Left lung (tissue), 4 donors: ENCODE measurements at regions not wholly inside any gene's neighbourhood (a gene's known extent, or its start where the extent isn't known, plus 50 kb on each side); places are given as distances from the start of the nearest gene placed in this dataset.

ENCODE experiments used
- ATAC-seq: fragments of 200-7000 bp; cut with Tn5 transposase; one replicate; pipeline ENCODE4 v1.9.1; 2020; ENCODE audit warnings: moderate library complexity
- DNase-seq, 4 donors: peaks; one replicate each; pipeline ENCODE4 v3.0.0-alpha.2; 2013 to 2020
- H3K27ac ChIP-seq, 2 donors: fragments of 200-600 bp; sonication (generic) in 1 of 2; one replicate each; pipeline versions ENCODE4 v1.5.0 to v1.8.0; 2020 to 2021
- H3K27me3 ChIP-seq, 2 donors: fragments of 200-600 bp; sonication (generic) in 1 of 2; one replicate each; pipeline versions ENCODE4 v1.5.0 to v1.8.0; 2020 to 2021
- H3K36me3 ChIP-seq, 2 donors: fragments of 200-600 bp; sonication (generic) in 1 of 2; one replicate each; pipeline versions ENCODE4 v1.5.0 to v1.8.0; 2020 to 2021
- H3K4me1 ChIP-seq, 2 donors: fragments of 200-600 bp; one replicate each; pipeline ENCODE4 v1.8.0; 2021
- H3K4me3 ChIP-seq, 2 donors: fragments of 200-600 bp; sonication (generic) in 1 of 2; one replicate each; pipeline versions ENCODE4 v1.5.0 to v1.8.0; 2020 to 2021; ENCODE audit warnings: mild to moderate bottlenecking in 1 of 2
- H3K9me3 ChIP-seq, 2 donors: fragments of 200-600 bp; sonication (generic) in 1 of 2; one replicate each; pipeline versions ENCODE4 v1.5.0 to v1.8.0; 2020 to 2021
- intact Hi-C, 2 donors: fragments of 100-400 bp; cut with DNase I; formaldehyde crosslinking; loops; one replicate each; pipeline versions ENCODE4 v1.11.2 to v1.14.2; 2022
- TF ChIP-seq, protein P1 (sequence below), 2 donors: fragments of 200-600 bp; sonication (generic) in 1 of 2; IDR thresholded peaks; one replicate each; pipeline versions ENCODE4 v1.5.0 to v1.8.0; 2021; ENCODE audit warnings: antibody characterized with exemption in 2 of 2
- donor health status: DM: no; HTN: yes; CAD: no.
- donor health status: DM: no; HTN: no; CAD: no.

DNA sequence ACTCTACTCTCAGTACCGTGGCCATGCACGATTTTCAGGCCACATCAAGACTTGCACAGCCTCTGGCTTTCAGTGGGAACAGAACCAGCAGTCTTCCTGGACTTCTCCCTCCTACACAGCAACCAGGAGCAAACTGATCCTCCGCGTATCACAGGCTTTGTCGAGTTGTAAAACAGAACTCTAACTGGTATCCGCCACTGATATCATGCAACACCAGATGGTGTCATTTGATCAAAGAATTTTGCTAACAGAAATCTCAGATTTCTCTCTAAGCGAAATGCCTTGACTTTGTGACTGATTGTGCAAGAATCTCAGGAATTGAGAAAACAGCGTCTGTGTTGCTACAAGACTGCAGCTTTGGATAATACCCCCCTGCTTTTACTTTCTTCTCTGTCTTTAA lies 85.7 kb downstream of the COPS8 start:
- intact Hi-C loops = no loop called here
- DNase-seq = peak in 2 of 4 donors; percentile 87 to 93
- Histone ChIP-seq H3K27ac (peak overlapping the region in 1 of 2 donors; percentile 63), H3K36me3 (no peaks in the 10 kb centered on the region), H3K4me1 (no peaks in the 10 kb centered on the region), H3K9me3 (peaks cover 0 to 6% of the 10 kb centered on the region in 2 donors), H3K27me3 (no peaks in the 10 kb centered on the region), H3K4me3 (no peak overlapping the region)
- peak; percentile 84 for ATAC-seq
- TF ChIP-seq, protein P1, sequence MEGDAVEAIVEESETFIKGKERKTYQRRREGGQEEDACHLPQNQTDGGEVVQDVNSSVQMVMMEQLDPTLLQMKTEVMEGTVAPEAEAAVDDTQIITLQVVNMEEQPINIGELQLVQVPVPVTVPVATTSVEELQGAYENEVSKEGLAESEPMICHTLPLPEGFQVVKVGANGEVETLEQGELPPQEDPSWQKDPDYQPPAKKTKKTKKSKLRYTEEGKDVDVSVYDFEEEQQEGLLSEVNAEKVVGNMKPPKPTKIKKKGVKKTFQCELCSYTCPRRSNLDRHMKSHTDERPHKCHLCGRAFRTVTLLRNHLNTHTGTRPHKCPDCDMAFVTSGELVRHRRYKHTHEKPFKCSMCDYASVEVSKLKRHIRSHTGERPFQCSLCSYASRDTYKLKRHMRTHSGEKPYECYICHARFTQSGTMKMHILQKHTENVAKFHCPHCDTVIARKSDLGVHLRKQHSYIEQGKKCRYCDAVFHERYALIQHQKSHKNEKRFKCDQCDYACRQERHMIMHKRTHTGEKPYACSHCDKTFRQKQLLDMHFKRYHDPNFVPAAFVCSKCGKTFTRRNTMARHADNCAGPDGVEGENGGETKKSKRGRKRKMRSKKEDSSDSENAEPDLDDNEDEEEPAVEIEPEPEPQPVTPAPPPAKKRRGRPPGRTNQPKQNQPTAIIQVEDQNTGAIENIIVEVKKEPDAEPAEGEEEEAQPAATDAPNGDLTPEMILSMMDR (IDR thresholded peaks at IDR 0.05) = no peak

- H3K27me3 ChIP-seq = no peaks in the 10 kb centered on the region
- no peaks in the 10 kb centered on the region for H3K36me3 ChIP-seq
- no peak for DNase-seq
- intact Hi-C loops = no loop called here
- peak overlapping the region in 1 of 2 donors; percentile 63 for H3K27ac ChIP-seq
- peaks cover 0 to 6% of the 10 kb centered on the region in 2 donors for H3K9me3 ChIP-seq
- TF ChIP-seq, protein P1 (IDR thresholded peaks at IDR 0.05) = no peak
- H3K4me3 ChIP-seq = no peak overlapping the region
- no peak for ATAC-seq
- no peaks in the 10 kb centered on the region for H3K4me1 ChIP-seq
Measured at GRCh38 chr2:237171881-237172280, 86.2 kb downstream of the COPS8 start.

GRCh38 chr2:237177052-237177451 lies 91.4 kb downstream of the COPS8 start:
- TF ChIP-seq, protein P1 (IDR thresholded peaks at IDR 0.05) = no peak
- Histone ChIP-seq H3K4me3 (no peak overlapping the region), H3K4me1 (peaks cover 0 to under 1% of the 10 kb centered on the region in 2 donors), H3K27me3 (no peaks in the 10 kb centered on the region), H3K36me3 (no peaks in the 10 kb centered on the region), H3K27ac (no peak overlapping the region), H3K9me3 (peaks cover 0 to 6% of the 10 kb centered on the region in 2 donors)
- intact Hi-C loops = no loop called here
- DNase-seq = no peak
- no peak for ATAC-seq

- H3K27ac ChIP-seq = no peak overlapping the region
- peaks cover 0 to 4% of the 10 kb centered on the region in 2 donors for H3K4me1 ChIP-seq
- H3K9me3 ChIP-seq = peaks cover 0 to 6% of the 10 kb centered on the region in 2 donors
- intact Hi-C loops = no loop called here
- H3K4me3 ChIP-seq = no peak overlapping the region
- TF ChIP-seq, protein P1 (IDR thresholded peaks at IDR 0.05) = no peak
- H3K36me3 ChIP-seq = no peaks in the 10 kb centered on the region
- ATAC-seq = no peak
- DNase-seq = no peak
- H3K27me3 ChIP-seq = no peaks in the 10 kb centered on the region
Measured at GRCh38 chr2:237177986-237178385, 92.3 kb downstream of the COPS8 start.

DNA sequence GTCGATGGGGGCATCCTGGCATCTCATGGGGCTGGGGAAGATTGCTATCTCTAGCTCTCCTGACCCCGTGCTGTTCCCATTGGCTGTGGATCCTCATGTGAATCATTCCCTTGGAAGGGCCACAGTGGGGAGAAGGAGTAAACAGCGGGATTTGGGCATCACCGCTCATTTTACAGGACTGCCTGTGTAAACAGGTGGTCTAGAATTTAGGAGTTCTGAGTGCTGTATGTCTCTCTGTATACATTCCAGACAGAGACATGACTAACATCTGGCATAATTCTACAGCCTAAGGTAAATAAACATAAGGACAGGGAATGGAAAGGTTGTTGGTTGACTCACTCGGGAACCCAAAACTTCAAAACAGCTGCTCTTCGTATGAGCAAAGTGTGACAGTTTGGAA lies 92.7 kb downstream of the COPS8 start:
- TF ChIP-seq, protein P1 (IDR thresholded peaks at IDR 0.05) = no peak
- H3K4me3 ChIP-seq = no peak overlapping the region
- DNase-seq = no peak
- no peak overlapping the region for H3K27ac ChIP-seq
- intact Hi-C loops = no loop called here
- H3K36me3 ChIP-seq = no peaks in the 10 kb centered on the region
- H3K4me1 ChIP-seq = peaks cover 0 to 4% of the 10 kb centered on the region in 2 donors
- H3K9me3 ChIP-seq = peaks cover 0 to 6% of the 10 kb centered on the region in 2 donors
- no peak for ATAC-seq
- no peaks in the 10 kb centered on the region for H3K27me3 ChIP-seq
